Spinal cord (tissue), 9 donors: ENCODE measurements at regions not wholly inside any gene's neighbourhood (a gene's known extent, or its start where the extent isn't known, plus 50 kb on each side); places are given as distances from the start of the nearest gene placed in this dataset.

Experiments
- DNase-seq, 6 donors: peaks; one replicate each; pipeline versions ENCODE4 v3.0.0 to v3.0.0-alpha.2; 2013 to 2015; ENCODE audit warnings: low spot score in 6 of 6, low read depth in 4 of 6
- H3K27ac ChIP-seq: one replicate; pipeline ENCODE4 v1.5.1; 2013; ENCODE audit warnings: low read depth, low read length, control low read depth
- H3K27me3 ChIP-seq: one replicate; pipeline ENCODE4 v1.6.1; 2013; ENCODE audit warnings: low read length; ENCODE audit not compliant: control insufficient read depth, insufficient read depth
- H3K36me3 ChIP-seq: one replicate; pipeline ENCODE4 v1.6.1; 2013; ENCODE audit warnings: low read length; ENCODE audit not compliant: control insufficient read depth, insufficient read depth
- H3K4me1 ChIP-seq: one replicate; pipeline ENCODE4 v1.6.1; 2013; ENCODE audit warnings: low read length; ENCODE audit not compliant: control insufficient read depth, insufficient read depth
- H3K4me3 ChIP-seq: one replicate; pipeline ENCODE4 v1.5.1; 2013; ENCODE audit warnings: low read depth, low read length, control low read depth
- H3K9me3 ChIP-seq: one replicate; pipeline ENCODE4 v1.6.1; 2013; ENCODE audit warnings: low read length; ENCODE audit not compliant: control insufficient read depth, insufficient read depth
- WGBS: methylation state at CpG from one replicate; pipeline ENCODE4 v1.1.5; 2013; ENCODE audit warnings: missing lambda C conversion rate; ENCODE audit not compliant: insufficient coverage; 5-methylcytosine and 5-hydroxymethylcytosine counted together
- donor health status: healthy.

- H3K9me3 ChIP-seq = no peaks in the 10 kb centered on the region
- H3K36me3 ChIP-seq = no peaks in the 10 kb centered on the region
- H3K27me3 ChIP-seq = peaks cover 13% of the 10 kb centered on the region
- under 1% methylated on average over 48 of the region's 54 CpGs for WGBS
- peak overlapping the region; percentile 64 for H3K4me3 ChIP-seq
- H3K4me1 ChIP-seq = peaks cover 37% of the 10 kb centered on the region
- DNase-seq = peak in 2 of 6 donors; percentile 34 to 72
- H3K27ac ChIP-seq = peak overlapping the region; percentile 64
Measured at GRCh38 chr14:50003213-50004021, 110.5 kb downstream of the ARF6 start.

GRCh38 chr14:50006141-50006540, 110.2 kb downstream of the VCPKMT start:
- H3K27ac ChIP-seq = no peak overlapping the region
- H3K27me3 ChIP-seq = peaks cover 13% of the 10 kb centered on the region
- no peaks in the 10 kb centered on the region for H3K36me3 ChIP-seq
- no peak overlapping the region for H3K4me3 ChIP-seq
- no peak for DNase-seq
- H3K4me1 ChIP-seq = peaks cover 24% of the 10 kb centered on the region
- 100% methylated on average over 1 of the region's 4 CpGs for WGBS
- H3K9me3 ChIP-seq = no peaks in the 10 kb centered on the region

GRCh38 chr14:50007123-50007903, 109.1 kb downstream of the VCPKMT start:
- DNase-seq = no peak
- 74% methylated on average over 6 of the region's 9 CpGs for WGBS
- Histone ChIP-seq H3K4me3 (no peak overlapping the region), H3K27me3 (peaks cover 8% of the 10 kb centered on the region), H3K9me3 (no peaks in the 10 kb centered on the region), H3K36me3 (no peaks in the 10 kb centered on the region), H3K27ac (no peak overlapping the region), H3K4me1 (peaks cover 16% of the 10 kb centered on the region)

GRCh38 chr14:50008562-50008961, 107.8 kb downstream of the VCPKMT start:
- H3K36me3 ChIP-seq = no peaks in the 10 kb centered on the region
- H3K27me3 ChIP-seq = peaks cover 3% of the 10 kb centered on the region
- no peaks in the 10 kb centered on the region for H3K9me3 ChIP-seq
- no peak overlapping the region for H3K4me3 ChIP-seq
- peaks cover 3% of the 10 kb centered on the region for H3K4me1 ChIP-seq
- no peak overlapping the region for H3K27ac ChIP-seq
- no peak for DNase-seq
- no CpG with 5 or more reads among the region's 2 CpGs for WGBS

GRCh38 chr14:50008974-50009373, 107.4 kb downstream of the VCPKMT start:
- Histone ChIP-seq H3K4me1 (no peaks in the 10 kb centered on the region), H3K27me3 (no peaks in the 10 kb centered on the region), H3K4me3 (no peak overlapping the region), H3K27ac (no peak overlapping the region), H3K36me3 (no peaks in the 10 kb centered on the region), H3K9me3 (no peaks in the 10 kb centered on the region)
- DNase-seq = no peak
- WGBS = 100% methylated on average over 4 of the region's 8 CpGs

GRCh38 chr14:50010752-50011151, 105.6 kb downstream of the VCPKMT start:
- DNase-seq = no peak
- Histone ChIP-seq H3K27ac (no peak overlapping the region), H3K9me3 (no peaks in the 10 kb centered on the region), H3K4me1 (no peaks in the 10 kb centered on the region), H3K4me3 (no peak overlapping the region), H3K36me3 (no peaks in the 10 kb centered on the region), H3K27me3 (no peaks in the 10 kb centered on the region)
- WGBS = 79% methylated on average over 3 of the region's 7 CpGs

- H3K4me1 ChIP-seq = no peaks in the 10 kb centered on the region
- no peaks in the 10 kb centered on the region for H3K36me3 ChIP-seq
- H3K4me3 ChIP-seq = no peak overlapping the region
- no peak overlapping the region for H3K27ac ChIP-seq
- no peak for DNase-seq
- H3K27me3 ChIP-seq = no peaks in the 10 kb centered on the region
- H3K9me3 ChIP-seq = no peaks in the 10 kb centered on the region
- WGBS = 86% methylated on average over 1 of the region's 6 CpGs
Measured at GRCh38 chr14:50011242-50011641, 105.1 kb downstream of the VCPKMT start.

- H3K9me3 ChIP-seq = no peaks in the 10 kb centered on the region
- no peak for DNase-seq
- H3K4me3 ChIP-seq = no peak overlapping the region
- H3K27ac ChIP-seq = no peak overlapping the region
- no peaks in the 10 kb centered on the region for H3K36me3 ChIP-seq
- H3K4me1 ChIP-seq = no peaks in the 10 kb centered on the region
- no peaks in the 10 kb centered on the region for H3K27me3 ChIP-seq
Measured at GRCh38 chr14:50012644-50013043, 103.7 kb downstream of the VCPKMT start.

GRCh38 chr14:50013198-50013918, 103.0 kb downstream of the VCPKMT start:
- Histone ChIP-seq H3K4me1 (no peaks in the 10 kb centered on the region), H3K27ac (no peak overlapping the region), H3K4me3 (no peak overlapping the region), H3K27me3 (no peaks in the 10 kb centered on the region), H3K36me3 (no peaks in the 10 kb centered on the region), H3K9me3 (no peaks in the 10 kb centered on the region)
- WGBS = 87% methylated on average over 6 of the region's 7 CpGs
- no peak for DNase-seq
